Common myeloid progenitor, CD34-positive (primary cell): ENCODE measurements at regions not wholly inside any gene's neighbourhood (a gene's known extent, or its start where the extent isn't known, plus 50 kb on each side); places are given as distances from the start of the nearest gene placed in this dataset.

ENCODE experiments used
- CTCF ChIA-PET: fragments of 350-600 bp; sonication (Branson Sonifier 250); formaldehyde crosslinking; loops from one replicate; lab custom pipeline; 2021; ENCODE audit warnings: antibody characterized with exemption; lab: Charles Lee
- POLR2A ChIA-PET: fragments of 350-600 bp; sonication (Branson Sonifier 250); formaldehyde crosslinking; loops from one replicate; lab custom pipeline; 2021; ENCODE audit warnings: antibody characterized with exemption; lab: Charles Lee
- DNase-seq, 3 donors: peaks; one replicate each; pipeline versions ENCODE4 v3.0.0 to v3.0.0-alpha.2; 2013
- H3K27ac ChIP-seq, 2 experiments: 1 replicate in 1 of 2; 2 replicates in 1 of 2; pipeline ENCODE4 v1.7.0; 2013; ENCODE audit warnings: inconsistent platforms in 2 of 2, low read length in 2 of 2, mild to moderate bottlenecking in 2 of 2, low read depth in 1 of 2, moderate library complexity in 1 of 2; ENCODE audit not compliant: severe bottlenecking in 2 of 2, insufficient read depth in 1 of 2, poor library complexity in 1 of 2
- H3K27me3 ChIP-seq, 5 experiments: replicated peaks in 2 of 5; 1 replicate in 3 of 5; 2 replicates in 2 of 5; pipeline versions ENCODE4 v1.6.1 to v1.7.0; 2013; ENCODE audit warnings: low read length in 4 of 5, mild to moderate bottlenecking in 2 of 5, moderate library complexity in 2 of 5, inconsistent platforms in 1 of 5; ENCODE audit not compliant: insufficient read depth in 5 of 5, control insufficient read depth in 4 of 5
- H3K36me3 ChIP-seq, 4 experiments: 1 replicate in 2 of 4; 2 replicates in 2 of 4; pipeline versions ENCODE4 v1.6.1 to v1.7.0; 2013; ENCODE audit warnings: low read length in 3 of 4, control low read depth in 1 of 4, mild to moderate bottlenecking in 1 of 4; ENCODE audit not compliant: control insufficient read depth in 4 of 4, insufficient read depth in 4 of 4
- H3K4me1 ChIP-seq, 4 experiments: 1 replicate in 3 of 4; 2 replicates in 1 of 4; pipeline versions ENCODE4 v1.6.1 to v1.7.1; 2013; ENCODE audit warnings: low read length in 3 of 4, mild to moderate bottlenecking in 3 of 4, control low read depth in 1 of 4, inconsistent platforms in 1 of 4, moderate library complexity in 1 of 4; ENCODE audit not compliant: control insufficient read depth in 4 of 4, insufficient read depth in 4 of 4; ENCODE audit errors: control extremely low read depth in 1 of 4
- H3K4me3 ChIP-seq, 7 experiments: 1 replicate in 4 of 7; 2 replicates in 3 of 7; pipeline versions ENCODE4 v1.5.1 to v1.7.0; 2013; ENCODE audit warnings: mild to moderate bottlenecking in 7 of 7, low read length in 6 of 7, moderate library complexity in 6 of 7, inconsistent platforms in 2 of 7, low read depth in 2 of 7, control low read depth in 1 of 7; ENCODE audit not compliant: insufficient read depth in 4 of 7, control insufficient read depth in 1 of 7; ENCODE audit errors: extremely low read depth in 1 of 7
- H3K9me3 ChIP-seq, 5 experiments: 1 replicate in 4 of 5; 2 replicates in 1 of 5; pipeline versions ENCODE4 v1.6.1 to v1.7.1; 2013; ENCODE audit warnings: low read length in 4 of 5, mild to moderate bottlenecking in 2 of 5, inconsistent platforms in 1 of 5, low read depth in 1 of 5, moderate library complexity in 1 of 5; ENCODE audit not compliant: control insufficient read depth in 4 of 5, insufficient read depth in 2 of 5; ENCODE audit errors: control extremely low read depth in 1 of 5
- WGBS: methylation state at CpG from one replicate; pipeline ENCODE4 v1.1.5; 2013; ENCODE audit not compliant: insufficient coverage; 5-methylcytosine and 5-hydroxymethylcytosine counted together

GRCh38 chr15:95326431-95327182 lies 1003.9 kb upstream of the NR2F2 start:
- Histone ChIP-seq H3K27ac (no peak overlapping the region), H3K4me3 (no peak overlapping the region), H3K9me3 (no peaks in the 10 kb centered on the region), H3K36me3 (no peaks in the 10 kb centered on the region), H3K4me1 (peaks cover 0 to 3% (median 0%) of the 10 kb centered on the region in 4 experiments), H3K27me3 (peaks cover 20 to 65% (median 22%) of the 10 kb centered on the region in 5 experiments)
- WGBS = 8% methylated on average over 51 of the region's 59 CpGs
- CTCF ChIA-PET = no interaction called here
- POLR2A ChIA-PET = interaction anchor here (0.7 kb wide), 1 partner anchor 17 kb away, joined by 3 read pairs; no protein-coding TSS in a partner anchor
- no peak for DNase-seq

- Histone ChIP-seq H3K27ac (no peak overlapping the region), H3K4me3 (no peak overlapping the region), H3K27me3 (peaks cover 20 to 66% (median 22%) of the 10 kb centered on the region in 5 experiments), H3K4me1 (peaks cover 0 to 3% (median 0%) of the 10 kb centered on the region in 4 experiments), H3K36me3 (no peaks in the 10 kb centered on the region), H3K9me3 (no peaks in the 10 kb centered on the region)
- no peak for DNase-seq
- ChIA-PET CTCF (no interaction called here), POLR2A (no interaction called here)
- 8% methylated on average over 6 of the region's 10 CpGs for WGBS
These were observed 1003.3 kb upstream of the NR2F2 start for GRCh38 chr15:95327183-95327525.

GRCh38 chr15:95327661-95328060 lies 1002.8 kb upstream of the NR2F2 start:
- Histone ChIP-seq H3K27me3 (peaks cover 20 to 68% (median 22%) of the 10 kb centered on the region in 5 experiments), H3K4me3 (no peak overlapping the region), H3K4me1 (peaks cover 0 to 3% (median 0%) of the 10 kb centered on the region in 4 experiments), H3K27ac (no peak overlapping the region), H3K36me3 (no peaks in the 10 kb centered on the region), H3K9me3 (no peaks in the 10 kb centered on the region)
- ChIA-PET POLR2A (no interaction called here), CTCF (no interaction called here)
- 46% methylated on average over 10 of the region's 10 CpGs for WGBS
- DNase-seq = no peak

GRCh38 chr15:95328559-95328958 lies 1001.9 kb upstream of the NR2F2 start:
- WGBS = no CpG with 5 or more reads among the region's 3 CpGs
- no peak overlapping the region for H3K27ac ChIP-seq
- ChIA-PET CTCF (interaction anchor here (0.7 kb wide), 1 partner anchor 36 kb away, joined by 3 read pairs; no protein-coding TSS in a partner anchor), POLR2A (no interaction called here)
- no peak for DNase-seq
- no peaks in the 10 kb centered on the region for H3K9me3 ChIP-seq
- H3K27me3 ChIP-seq = peaks cover 20 to 65% (median 22%) of the 10 kb centered on the region in 5 experiments
- no peak overlapping the region for H3K4me3 ChIP-seq
- H3K4me1 ChIP-seq = peaks cover 0 to 3% (median 0%) of the 10 kb centered on the region in 4 experiments
- no peaks in the 10 kb centered on the region for H3K36me3 ChIP-seq

GRCh38 chr15:95329362-95329761 lies 1001.1 kb upstream of the NR2F2 start:
- DNase-seq = no peak
- CTCF ChIA-PET = no interaction called here
- H3K4me3 ChIP-seq = no peak overlapping the region
- peaks cover 0 to 3% (median 0%) of the 10 kb centered on the region in 4 experiments for H3K4me1 ChIP-seq
- peaks cover 17 to 58% (median 20%) of the 10 kb centered on the region in 5 experiments for H3K27me3 ChIP-seq
- POLR2A ChIA-PET = no interaction called here
- H3K9me3 ChIP-seq = no peaks in the 10 kb centered on the region
- no peak overlapping the region for H3K27ac ChIP-seq
- WGBS = 72% methylated on average over 8 of the region's 8 CpGs
- H3K36me3 ChIP-seq = no peaks in the 10 kb centered on the region

GRCh38 chr15:95341686-95342085 lies 988.8 kb upstream of the NR2F2 start:
- 95% methylated on average over 3 of the region's 6 CpGs for WGBS
- Histone ChIP-seq H3K9me3 (no peaks in the 10 kb centered on the region), H3K27ac (no peak overlapping the region), H3K36me3 (no peaks in the 10 kb centered on the region), H3K27me3 (peaks cover 0 to 8% (median 0%) of the 10 kb centered on the region in 5 experiments), H3K4me3 (no peak overlapping the region), H3K4me1 (no peaks in the 10 kb centered on the region)
- POLR2A ChIA-PET = no interaction called here
- CTCF ChIA-PET = no interaction called here
- DNase-seq = no peak

- H3K4me3 ChIP-seq = no peak overlapping the region
- ChIA-PET POLR2A (no interaction called here), CTCF (no interaction called here)
- 95% methylated on average over 2 of the region's 4 CpGs for WGBS
- peaks cover 0 to 9% (median 3%) of the 10 kb centered on the region in 5 experiments for H3K27me3 ChIP-seq
- no peaks in the 10 kb centered on the region for H3K4me1 ChIP-seq
- DNase-seq = no peak
- peaks cover 0 to 3% (median 0%) of the 10 kb centered on the region in 5 experiments for H3K9me3 ChIP-seq
- no peaks in the 10 kb centered on the region for H3K36me3 ChIP-seq
- H3K27ac ChIP-seq = no peak overlapping the region
These were observed 984.6 kb upstream of the NR2F2 start for GRCh38 chr15:95345867-95346266.
